ACC112 (cell line): ENCODE measurements at regions not wholly inside any gene's neighbourhood (a gene's known extent, or its start where the extent isn't known, plus 50 kb on each side); places are given as distances from the start of the nearest gene placed in this dataset.
A peak's percentile ranks its signal among the peaks of the same experiment; 100 is the strongest.

Source experiments
- H2AFZ ChIP-seq: fragments of 200-600 bp; sonication (generic); one replicate; pipeline ENCODE4 v1.6.0; 2017; ENCODE audit warnings: antibody characterized with exemption, low read length; ENCODE audit not compliant: unreplicated experiment
- H3K27ac ChIP-seq: fragments of 200-600 bp; sonication (generic); 2 replicates; pipeline ENCODE4 v1.5.1; 2014; ENCODE audit warnings: low read depth, mild to moderate bottlenecking, antibody characterized with exemption, low read length, moderate library complexity
- H3K27me3 ChIP-seq: fragments of 200-600 bp; sonication (generic); 2 replicates; pipeline ENCODE4 v1.6.1; 2014; ENCODE audit warnings: mild to moderate bottlenecking, antibody characterized with exemption, low read length, moderate library complexity, mixed read lengths; ENCODE audit not compliant: insufficient read depth
- H3K36me3 ChIP-seq: fragments of 200-600 bp; sonication (generic); 2 replicates; pipeline ENCODE4 v1.6.1; 2016; ENCODE audit warnings: mild to moderate bottlenecking, antibody characterized with exemption, low read length, moderate library complexity, mixed read lengths; ENCODE audit not compliant: insufficient read depth
- H3K4me1 ChIP-seq: fragments of 200-600 bp; sonication (generic); one replicate; pipeline ENCODE4 v1.6.1; 2016; ENCODE audit warnings: low read length, mixed read lengths; ENCODE audit not compliant: insufficient read depth, unreplicated experiment, control insufficient read depth
- H3K4me3 ChIP-seq: fragments of 200-600 bp; sonication (generic); 2 replicates; pipeline ENCODE4 v1.5.1; 2014; ENCODE audit warnings: mild to moderate bottlenecking, low read depth, low read length
- H3K79me2 ChIP-seq: fragments of 200-600 bp; sonication (generic); one replicate; pipeline ENCODE4 v1.6.0; 2016; ENCODE audit warnings: low read length; ENCODE audit not compliant: control insufficient read depth, unreplicated experiment, insufficient read depth

GRCh38 chr13:76523740-76524340 lies 362.4 kb downstream of the KCTD12 start:
- Histone ChIP-seq H3K79me2 (no peaks in the 10 kb centered on the region), H3K4me1 (no peaks in the 10 kb centered on the region), H2AFZ (no peak overlapping the region), H3K4me3 (no peak overlapping the region), H3K27ac (no peak overlapping the region), H3K36me3 (no peaks in the 10 kb centered on the region), H3K27me3 (no peaks in the 10 kb centered on the region)

GRCh38 chr13:76522083-76522755 lies 364.0 kb downstream of the KCTD12 start:
- Histone ChIP-seq H3K4me1 (peaks cover 9% of the 10 kb centered on the region), H2AFZ (no peak overlapping the region), H3K27me3 (no peaks in the 10 kb centered on the region), H3K27ac (no peak overlapping the region), H3K79me2 (no peaks in the 10 kb centered on the region), H3K4me3 (no peak overlapping the region), H3K36me3 (no peaks in the 10 kb centered on the region)

GRCh38 chr13:76519685-76520084 lies 366.5 kb downstream of the KCTD12 start:
- Histone ChIP-seq H3K79me2 (no peaks in the 10 kb centered on the region), H3K27me3 (no peaks in the 10 kb centered on the region), H3K4me1 (peaks cover 32% of the 10 kb centered on the region), H3K27ac (no peak overlapping the region), H3K4me3 (no peak overlapping the region), H3K36me3 (no peaks in the 10 kb centered on the region), H2AFZ (no peak overlapping the region)

- peak overlapping the region; percentile 41; the same call in 1 of the 2 replicates for H3K4me3 ChIP-seq
- H2AFZ ChIP-seq = peak overlapping the region; percentile 23
- H3K4me1 ChIP-seq = peaks cover 53% of the 10 kb centered on the region
- H3K27ac ChIP-seq = peak overlapping the region; percentile 90
- no peaks in the 10 kb centered on the region for H3K79me2 ChIP-seq
- no peaks in the 10 kb centered on the region for H3K27me3 ChIP-seq
- no peaks in the 10 kb centered on the region for H3K36me3 ChIP-seq
These were observed 369.6 kb downstream of the KCTD12 start for GRCh38 chr13:76516586-76516985.

GRCh38 chr13:76516013-76516412 lies 370.2 kb downstream of the KCTD12 start:
- H3K36me3 ChIP-seq = no peaks in the 10 kb centered on the region
- no peaks in the 10 kb centered on the region for H3K79me2 ChIP-seq
- H3K27ac ChIP-seq = peak overlapping the region; percentile 90
- peaks cover 53% of the 10 kb centered on the region for H3K4me1 ChIP-seq
- peak overlapping the region; percentile 41 for H3K4me3 ChIP-seq
- peak overlapping the region; percentile 44 for H2AFZ ChIP-seq
- H3K27me3 ChIP-seq = no peaks in the 10 kb centered on the region

GRCh38 chr13:76512721-76513145 lies 373.5 kb downstream of the KCTD12 start:
- H3K36me3 ChIP-seq = no peaks in the 10 kb centered on the region
- no peaks in the 10 kb centered on the region for H3K79me2 ChIP-seq
- H3K4me1 ChIP-seq = peaks cover 57% of the 10 kb centered on the region
- no peak overlapping the region for H3K4me3 ChIP-seq
- H2AFZ ChIP-seq = no peak overlapping the region
- peak overlapping the region; percentile 91 for H3K27ac ChIP-seq
- H3K27me3 ChIP-seq = no peaks in the 10 kb centered on the region

GRCh38 chr13:76505437-76505836 lies 380.8 kb downstream of the KCTD12 start:
- Histone ChIP-seq H2AFZ (no peak overlapping the region), H3K27me3 (no peaks in the 10 kb centered on the region), H3K36me3 (no peaks in the 10 kb centered on the region), H3K4me3 (no peak overlapping the region), H3K4me1 (peaks cover 9% of the 10 kb centered on the region), H3K79me2 (no peaks in the 10 kb centered on the region), H3K27ac (no peak overlapping the region)

- Histone ChIP-seq H3K4me1 (peaks cover 7% of the 10 kb centered on the region), H3K27me3 (no peaks in the 10 kb centered on the region), H3K79me2 (no peaks in the 10 kb centered on the region), H3K4me3 (no peak overlapping the region), H3K36me3 (no peaks in the 10 kb centered on the region), H3K27ac (no peak overlapping the region), H2AFZ (no peak overlapping the region)
These were observed 382.4 kb downstream of the KCTD12 start for GRCh38 chr13:76503766-76504165.

GRCh38 chr13:76503291-76503690 lies 382.9 kb downstream of the KCTD12 start:
- no peaks in the 10 kb centered on the region for H3K27me3 ChIP-seq
- H3K79me2 ChIP-seq = no peaks in the 10 kb centered on the region
- H3K36me3 ChIP-seq = no peaks in the 10 kb centered on the region
- no peak overlapping the region for H3K4me3 ChIP-seq
- no peak overlapping the region for H3K27ac ChIP-seq
- peaks cover 3% of the 10 kb centered on the region for H3K4me1 ChIP-seq
- no peak overlapping the region for H2AFZ ChIP-seq

GRCh38 chr13:76500894-76501293 lies 385.3 kb downstream of the KCTD12 start:
- Histone ChIP-seq H3K4me3 (no peak overlapping the region), H3K79me2 (no peaks in the 10 kb centered on the region), H2AFZ (no peak overlapping the region), H3K27me3 (no peaks in the 10 kb centered on the region), H3K4me1 (no peaks in the 10 kb centered on the region), H3K27ac (no peak overlapping the region), H3K36me3 (no peaks in the 10 kb centered on the region)

GRCh38 chr13:76499891-76500290 lies 386.3 kb downstream of the KCTD12 start:
- Histone ChIP-seq H3K4me1 (no peaks in the 10 kb centered on the region), H2AFZ (no peak overlapping the region), H3K79me2 (no peaks in the 10 kb centered on the region), H3K27me3 (no peaks in the 10 kb centered on the region), H3K4me3 (no peak overlapping the region), H3K36me3 (no peaks in the 10 kb centered on the region), H3K27ac (no peak overlapping the region)
